ENCODE measurements at regions not wholly inside any gene's neighbourhood (a gene's known extent, or its start where the extent isn't known, plus 50 kb on each side); places are given as distances from the start of the nearest gene placed in this dataset.

DNA sequence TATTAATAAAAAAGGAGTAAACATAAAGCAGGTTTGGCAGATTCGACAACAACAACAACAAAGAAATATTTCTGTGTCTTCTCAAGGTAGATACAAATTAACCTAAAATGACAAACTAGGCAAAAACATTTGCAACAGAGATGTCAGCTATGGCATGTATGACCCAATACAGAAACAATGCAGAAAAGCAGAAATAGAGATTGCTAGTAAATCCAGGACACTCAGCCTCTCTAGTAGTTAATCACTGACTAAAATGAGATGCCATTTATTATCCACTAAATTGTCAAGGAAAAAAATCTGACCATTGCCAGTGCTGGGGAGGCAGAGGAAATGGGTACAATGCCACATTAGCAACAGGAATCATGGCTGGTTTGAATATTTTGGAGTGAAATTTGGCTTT, 250.5 kb downstream of the TEX29 start:
- TF ChIP-seq CTCF (IDR thresholded peaks at IDR 0.05 in 8 of 11, conservative IDR thresholded peaks at IDR 0.05 in 3 of 11) (no peak), POLR2A (IDR thresholded peaks at IDR 0.05) (no peak)

Data from spleen (tissue), 7 donors.